ENCODE measurements at regions not wholly inside any gene's neighbourhood (a gene's known extent, or its start where the extent isn't known, plus 50 kb on each side); places are given as distances from the start of the nearest gene placed in this dataset.
"Not testable (repeated sequence)": the region's sequence is repeated elsewhere in the genome, so short reads cannot be mapped to it uniquely, and the experiment has no call there.

- DNase-seq (ENCODE audit: insufficient read length, low spot score) (no peak), FAIRE-seq (no peak)
- TF ChIP-seq POLR2A (IDR thresholded peaks at IDR 0.05; ENCODE audit: low read depth, low read length), result no peak
Measured at GRCh38 chr5:60507687-60508086, 192.3 kb downstream of the DEPDC1B start.

GRCh38 chr5:60505373-60506171 lies 194.4 kb downstream of the DEPDC1B start:
- no peak for TF ChIP-seq POLR2A (IDR thresholded peaks at IDR 0.05; ENCODE audit: low read depth, low read length)
- DNase-seq (ENCODE audit: insufficient read length, low spot score) (no peak), FAIRE-seq (no peak)

DNA sequence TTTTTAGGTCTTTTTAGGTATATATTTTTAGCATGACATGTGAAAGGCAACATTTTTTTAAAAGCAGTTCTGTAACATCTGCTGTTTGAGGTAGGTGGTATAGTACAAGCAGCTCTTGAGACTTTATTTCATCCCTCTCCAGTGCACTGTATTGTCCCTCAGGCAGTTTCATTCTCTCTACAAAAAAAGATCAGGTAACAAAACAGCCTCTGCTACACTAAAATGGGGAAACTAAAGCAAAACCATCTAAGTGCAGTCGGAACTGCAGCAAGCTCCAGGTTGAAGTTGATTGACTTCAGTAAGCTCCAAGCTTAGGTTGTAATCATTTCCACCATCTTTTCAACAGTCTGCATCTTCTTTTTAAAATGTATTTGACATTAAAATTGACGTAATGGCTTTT lies 195.6 kb downstream of the DEPDC1B start:
- no peak for TF ChIP-seq POLR2A (IDR thresholded peaks at IDR 0.05; ENCODE audit: low read depth, low read length)
- no peak for FAIRE-seq
- no peak for DNase-seq (ENCODE audit: insufficient read length, low spot score)

- DNase-seq (ENCODE audit: insufficient read length, low spot score) (no peak), FAIRE-seq (no peak)
- no peak for TF ChIP-seq POLR2A (IDR thresholded peaks at IDR 0.05; ENCODE audit: low read depth, low read length)
Measured at GRCh38 chr5:60503771-60504170, 196.2 kb downstream of the DEPDC1B start.

- FAIRE-seq (no peak), DNase-seq (ENCODE audit: insufficient read length, low spot score) (no peak)
- TF ChIP-seq POLR2A (IDR thresholded peaks at IDR 0.05; ENCODE audit: low read depth, low read length), result no peak
Measured at GRCh38 chr5:60497706-60498500, 202.1 kb downstream of the DEPDC1B start.

- no peak for FAIRE-seq
- DNase-seq (ENCODE audit: insufficient read length, low spot score), result no peak
- TF ChIP-seq POLR2A (IDR thresholded peaks at IDR 0.05; ENCODE audit: low read depth, low read length), result no peak
Measured at GRCh38 chr5:60495644-60496520, 204.1 kb downstream of the DEPDC1B start.

- DNase-seq (ENCODE audit: insufficient read length, low spot score) (no peak), FAIRE-seq (no peak)
- TF ChIP-seq POLR2A (IDR thresholded peaks at IDR 0.05; ENCODE audit: low read depth, low read length), result no peak
Measured at GRCh38 chr5:60494635-60495034, 205.3 kb downstream of the DEPDC1B start.

- no peak for DNase-seq (ENCODE audit: insufficient read length, low spot score)
- TF ChIP-seq POLR2A (IDR thresholded peaks at IDR 0.05; ENCODE audit: low read depth, low read length), result no peak
- FAIRE-seq, result no peak
Measured at GRCh38 chr5:60494144-60494543, 205.8 kb downstream of the DEPDC1B start.

DNA sequence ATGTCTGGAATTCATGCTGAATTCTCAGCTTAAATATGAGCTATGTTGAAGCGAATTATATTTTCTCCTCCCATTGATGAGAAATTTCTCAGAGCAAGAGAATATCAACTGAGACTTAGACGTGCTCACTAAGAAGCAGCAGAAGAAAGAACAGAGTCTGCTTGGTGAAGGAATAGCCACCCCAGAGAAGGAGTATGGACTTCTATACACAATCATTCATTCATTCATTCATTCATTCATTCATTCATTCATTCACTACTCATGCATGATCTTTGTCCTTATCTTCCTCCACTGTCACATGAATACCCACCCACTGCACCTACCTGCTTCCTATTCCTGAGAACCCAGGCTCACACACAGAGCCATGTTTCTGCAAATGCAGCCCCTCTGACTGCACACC lies 206.6 kb downstream of the DEPDC1B start:
- DNase-seq (ENCODE audit: insufficient read length, low spot score), result no peak
- no peak for TF ChIP-seq POLR2A (IDR thresholded peaks at IDR 0.05; ENCODE audit: low read depth, low read length)
- no peak for FAIRE-seq

DNA sequence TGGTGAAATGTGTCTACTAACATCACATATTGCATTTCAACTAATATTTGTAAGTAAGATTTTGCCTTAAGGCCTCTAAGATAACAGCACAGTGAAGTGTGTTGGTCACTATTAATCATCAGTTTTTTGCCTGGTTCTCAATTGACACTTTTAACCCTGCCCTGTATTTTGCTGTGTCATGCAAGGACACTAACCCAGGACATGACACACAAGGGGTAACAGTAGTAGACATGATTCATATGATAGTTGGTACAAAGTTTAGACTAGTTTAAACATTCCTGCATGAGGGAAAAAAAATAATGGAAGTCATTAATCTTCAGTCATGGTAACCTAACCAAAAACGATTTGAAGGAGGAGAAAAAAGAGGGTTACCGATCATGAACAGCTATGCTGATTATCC lies 207.0 kb downstream of the DEPDC1B start:
- DNase-seq (ENCODE audit: insufficient read length, low spot score), result peak; percentile 12
- no peak for TF ChIP-seq POLR2A (IDR thresholded peaks at IDR 0.05; ENCODE audit: low read depth, low read length)
- no peak for FAIRE-seq

GRCh38 chr5:60492358-60492757 lies 207.6 kb downstream of the DEPDC1B start:
- not testable (repeated sequence) for FAIRE-seq

GRCh38 chr5:60490597-60491166 lies 209.3 kb downstream of the DEPDC1B start:
- FAIRE-seq, result no peak
- TF ChIP-seq POLR2A (IDR thresholded peaks at IDR 0.05; ENCODE audit: low read depth, low read length), result no peak
- no peak for DNase-seq (ENCODE audit: insufficient read length, low spot score)

More at GRCh38 chr5:60492358-60492757, 207.6 kb downstream of the DEPDC1B start:
- DNase-seq (ENCODE audit: insufficient read length, low spot score), result not testable (repeated sequence)

DNA sequence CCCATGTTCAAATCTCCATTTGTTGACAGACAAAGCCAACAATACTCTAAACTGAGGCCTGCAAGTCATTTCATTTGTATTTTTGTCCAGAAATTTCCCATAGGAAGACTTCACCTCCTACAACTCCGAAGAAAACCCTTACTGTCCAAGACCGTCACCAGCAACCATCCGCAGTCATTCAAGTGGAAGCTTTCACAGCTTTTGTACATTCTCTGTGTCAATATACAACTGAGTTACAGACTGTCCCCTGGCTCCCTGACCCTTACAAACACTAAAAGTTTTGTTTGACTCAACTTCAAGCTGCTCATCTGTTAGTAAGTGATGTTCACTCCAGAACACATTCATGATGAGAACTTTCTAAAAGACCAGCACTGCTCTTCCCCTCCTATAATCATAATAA lies 210.1 kb downstream of the DEPDC1B start:
- TF ChIP-seq POLR2A (IDR thresholded peaks at IDR 0.05; ENCODE audit: low read depth, low read length), result no peak
- FAIRE-seq (no peak), DNase-seq (ENCODE audit: insufficient read length, low spot score) (no peak)

DNA sequence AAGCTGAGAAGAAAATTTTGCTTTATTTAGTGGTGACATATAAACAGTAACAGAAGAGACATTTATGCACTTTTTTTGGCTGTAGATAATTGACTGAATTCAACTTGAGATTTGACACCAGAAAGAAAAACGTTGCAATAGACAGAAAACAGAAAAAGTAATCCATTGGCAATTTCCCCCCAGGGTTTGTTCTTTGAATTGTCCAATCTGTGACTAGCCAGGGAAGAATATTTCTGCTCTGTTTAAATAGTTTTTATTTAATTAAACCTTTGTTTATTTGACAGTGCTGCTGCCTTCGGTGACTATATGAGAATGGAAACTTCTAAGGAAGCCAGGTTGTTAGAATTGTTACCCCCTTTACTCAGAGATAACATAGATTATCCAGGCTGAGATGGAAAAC lies 210.6 kb downstream of the DEPDC1B start:
- no peak for FAIRE-seq
- no peak for DNase-seq (ENCODE audit: insufficient read length, low spot score)
- no peak for TF ChIP-seq POLR2A (IDR thresholded peaks at IDR 0.05; ENCODE audit: low read depth, low read length)
